ENCODE measurements at regions not wholly inside any gene's neighbourhood (a gene's known extent, or its start where the extent isn't known, plus 50 kb on each side); places are given as distances from the start of the nearest gene placed in this dataset.

DNA sequence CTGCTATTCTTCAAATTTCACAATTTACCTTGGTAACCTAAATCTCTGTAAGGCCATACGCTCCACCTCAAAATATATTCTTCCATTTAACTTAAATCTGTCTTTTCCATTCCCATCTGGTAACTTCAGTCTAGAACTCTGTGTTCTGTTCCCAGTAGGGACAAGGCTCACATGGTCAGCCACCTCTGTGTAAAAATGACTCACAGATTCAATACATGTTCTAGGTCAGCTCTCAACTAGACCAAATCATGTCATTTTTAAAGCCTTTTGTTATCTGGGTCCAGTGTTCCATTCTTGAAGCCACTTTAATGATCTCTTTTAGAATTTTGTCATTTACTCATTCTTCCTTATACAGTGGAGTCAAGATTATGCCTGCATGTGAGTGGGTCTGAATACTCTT is 315.6 kb upstream of the CITED2 start:
- Mint-ChIP-seq H3K9me3 (no peaks in the 10 kb centered on the region), H3K36me3 (peaks cover 2% of the 10 kb centered on the region), H3K27ac (no peak overlapping the region), H3K4me1 (peaks cover 4 to 6% (median 4%) of the 10 kb centered on the region in 3 donors), H3K4me3 (no peak overlapping the region), H3K27me3 (peaks cover 2 to 27% of the 10 kb centered on the region in 2 donors)
- no peaks in the 10 kb centered on the region for H3K36me3 ChIP-seq (ENCODE audit: control insufficient read depth in 2 of 2, extremely low read depth in 1 of 2, insufficient read depth in 1 of 2, low read length in 1 of 2)
- ChIA-PET CTCF (no interaction called here), POLR2A (no interaction called here)
- 92% methylated on average over 1 of the region's 1 CpG for WGBS (ENCODE audit: insufficient coverage)
- H3K27ac ChIP-seq (ENCODE audit: low read length), result no peak overlapping the region
- no peak for DNase-seq
- ATAC-seq (replicated peaks in 1 of 4), result no peak
- no peak overlapping the region for H3K4me3 ChIP-seq (ENCODE audit: control insufficient read depth in 1 of 2, extremely low read depth in 1 of 2, low read length in 1 of 2)
- H3K9me3 ChIP-seq, result no peaks in the 10 kb centered on the region
- no peaks in the 10 kb centered on the region for H3K27me3 ChIP-seq (replicated peaks in 1 of 2; ENCODE audit: control insufficient read depth in 2 of 2, extremely low read depth in 1 of 2, insufficient read depth in 2 of 2, low read length in 1 of 2)
- no peaks in the 10 kb centered on the region for H3K4me1 ChIP-seq (ENCODE audit: control insufficient read depth in 1 of 2, extremely low read depth in 1 of 2, insufficient read depth in 2 of 2, low read length in 2 of 2)

DNA sequence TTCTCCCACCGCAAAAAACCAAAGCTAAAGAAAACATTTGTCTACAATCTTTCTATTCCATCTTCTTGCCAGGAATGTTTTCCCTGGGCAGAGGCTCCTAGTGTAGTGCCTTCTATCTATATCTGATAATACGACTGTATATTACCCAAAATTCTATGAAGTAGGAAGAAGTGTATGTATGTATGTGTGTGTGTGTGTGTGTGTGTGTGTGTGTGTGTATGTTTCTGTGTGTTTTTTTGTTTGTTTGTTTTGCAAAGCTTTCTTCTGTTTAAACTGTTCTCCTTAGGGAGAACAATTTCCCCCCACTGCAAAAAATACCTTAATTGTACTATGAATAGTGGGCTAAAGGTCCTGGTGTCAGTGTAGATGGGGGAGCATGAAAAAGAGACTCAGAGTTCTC is 312.6 kb upstream of the CITED2 start:
- no peaks in the 10 kb centered on the region for H3K36me3 ChIP-seq (ENCODE audit: control insufficient read depth in 2 of 2, extremely low read depth in 1 of 2, insufficient read depth in 1 of 2, low read length in 1 of 2)
- H3K27ac ChIP-seq (ENCODE audit: low read length), result no peak overlapping the region
- Mint-ChIP-seq H3K4me1 (peaks cover 4 to 6% (median 4%) of the 10 kb centered on the region in 3 donors), H3K36me3 (peaks cover 2% of the 10 kb centered on the region), H3K4me3 (no peak overlapping the region), H3K27ac (no peak overlapping the region), H3K9me3 (no peaks in the 10 kb centered on the region), H3K27me3 (peaks cover 0 to 15% of the 10 kb centered on the region in 2 donors)
- CTCF ChIA-PET, result interaction anchor here in 1 of 2 donors (0.7 kb wide), 1 partner anchor 10 kb away, joined by 5 read pairs; no protein-coding TSS in a partner anchor
- 100% methylated on average over 1 of the region's 2 CpGs for WGBS (ENCODE audit: insufficient coverage)
- POLR2A ChIA-PET, result no interaction called here
- H3K27me3 ChIP-seq (replicated peaks in 1 of 2; ENCODE audit: control insufficient read depth in 2 of 2, extremely low read depth in 1 of 2, insufficient read depth in 2 of 2, low read length in 1 of 2), result no peaks in the 10 kb centered on the region
- no peaks in the 10 kb centered on the region for H3K9me3 ChIP-seq
- ATAC-seq (replicated peaks in 1 of 4) (no peak), DNase-seq (no peak)
- H3K4me3 ChIP-seq (ENCODE audit: control insufficient read depth in 1 of 2, extremely low read depth in 1 of 2, low read length in 1 of 2), result no peak overlapping the region
- no peaks in the 10 kb centered on the region for H3K4me1 ChIP-seq (ENCODE audit: control insufficient read depth in 1 of 2, extremely low read depth in 1 of 2, insufficient read depth in 2 of 2, low read length in 2 of 2)

DNA sequence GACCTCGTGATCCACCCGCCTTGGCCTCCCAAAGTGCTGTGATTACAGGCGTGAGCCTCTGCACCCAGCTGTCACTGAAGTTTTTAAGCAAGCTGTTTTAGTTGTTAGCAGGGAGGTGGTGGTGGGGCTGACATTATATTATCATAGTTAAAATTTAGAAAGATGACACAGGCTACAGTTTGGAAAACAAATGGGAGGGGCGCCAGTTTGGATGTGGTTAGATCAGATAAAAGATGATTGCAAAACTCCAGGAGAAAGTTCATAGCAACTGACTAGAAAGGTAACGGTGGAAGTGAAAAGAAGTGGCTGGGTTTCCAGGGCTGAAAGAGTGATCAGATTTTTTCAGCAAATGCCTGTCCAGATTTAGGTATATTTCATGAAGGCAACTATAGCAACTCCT is 311.9 kb upstream of the CITED2 start:
- Mint-ChIP-seq H3K9me3 (no peaks in the 10 kb centered on the region), H3K27ac (no peak overlapping the region), H3K36me3 (peaks cover under 1% of the 10 kb centered on the region), H3K4me1 (peaks cover 4 to 6% (median 4%) of the 10 kb centered on the region in 3 donors), H3K27me3 (peaks cover 0 to 12% of the 10 kb centered on the region in 2 donors), H3K4me3 (no peak overlapping the region)
- Histone ChIP-seq H3K4me3 (ENCODE audit: control insufficient read depth in 1 of 2, extremely low read depth in 1 of 2, low read length in 1 of 2) (no peak overlapping the region), H3K27me3 (replicated peaks in 1 of 2; ENCODE audit: control insufficient read depth in 2 of 2, extremely low read depth in 1 of 2, insufficient read depth in 2 of 2, low read length in 1 of 2) (no peaks in the 10 kb centered on the region), H3K27ac (ENCODE audit: low read length) (no peak overlapping the region), H3K9me3 (no peaks in the 10 kb centered on the region), H3K36me3 (ENCODE audit: control insufficient read depth in 2 of 2, extremely low read depth in 1 of 2, insufficient read depth in 1 of 2, low read length in 1 of 2) (no peaks in the 10 kb centered on the region), H3K4me1 (ENCODE audit: control insufficient read depth in 1 of 2, extremely low read depth in 1 of 2, insufficient read depth in 2 of 2, low read length in 2 of 2) (no peaks in the 10 kb centered on the region)
- WGBS (ENCODE audit: insufficient coverage), result 70% methylated on average over 1 of the region's 5 CpGs
- ATAC-seq (replicated peaks in 1 of 4), result no peak
- DNase-seq, result no peak
- POLR2A ChIA-PET, result no interaction called here
- CTCF ChIA-PET, result interaction anchor here (0.6 to 0.7 kb wide), 2 partner anchors 11 to 1674 kb away, joined by 3 to 5 read pairs; no protein-coding TSS in a partner anchor

DNA sequence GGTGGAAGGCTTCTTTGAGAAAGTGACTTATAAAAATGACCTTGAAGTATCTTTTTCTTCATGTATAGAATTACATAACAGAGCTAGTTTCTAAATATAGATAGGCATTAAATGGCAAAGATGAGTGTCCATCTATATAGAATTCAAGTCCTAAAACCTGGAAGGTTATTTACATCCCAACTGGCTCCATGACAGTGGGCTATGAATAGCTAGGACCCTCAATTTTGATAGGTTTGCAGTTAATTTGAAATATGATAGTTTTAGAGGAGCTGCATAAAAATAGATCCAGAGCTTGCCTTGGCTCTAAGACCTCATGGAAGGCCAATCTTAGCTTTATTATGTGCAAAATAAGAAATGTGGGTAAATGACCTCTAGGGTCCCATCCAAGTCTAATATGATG is 310.6 kb upstream of the CITED2 start:
- Mint-ChIP-seq H3K27ac (no peak overlapping the region), H3K4me3 (no peak overlapping the region), H3K9me3 (no peaks in the 10 kb centered on the region), H3K4me1 (peaks cover 4% of the 10 kb centered on the region in 3 donors), H3K27me3 (peaks cover 0 to 9% of the 10 kb centered on the region in 2 donors), H3K36me3 (no peaks in the 10 kb centered on the region)
- Histone ChIP-seq H3K4me3 (ENCODE audit: control insufficient read depth in 1 of 2, extremely low read depth in 1 of 2, low read length in 1 of 2) (no peak overlapping the region), H3K27ac (ENCODE audit: low read length) (no peak overlapping the region), H3K4me1 (ENCODE audit: control insufficient read depth in 1 of 2, extremely low read depth in 1 of 2, insufficient read depth in 2 of 2, low read length in 2 of 2) (no peaks in the 10 kb centered on the region), H3K27me3 (replicated peaks in 1 of 2; ENCODE audit: control insufficient read depth in 2 of 2, extremely low read depth in 1 of 2, insufficient read depth in 2 of 2, low read length in 1 of 2) (no peaks in the 10 kb centered on the region), H3K9me3 (no peaks in the 10 kb centered on the region), H3K36me3 (ENCODE audit: control insufficient read depth in 2 of 2, extremely low read depth in 1 of 2, insufficient read depth in 1 of 2, low read length in 1 of 2) (no peaks in the 10 kb centered on the region)
- POLR2A ChIA-PET, result no interaction called here
- DNase-seq (no peak), ATAC-seq (replicated peaks in 1 of 4) (no peak)
- CTCF ChIA-PET, result interaction anchor here in 1 of 2 donors (0.6 kb wide), 1 partner anchor 260 kb away, joined by 9 read pairs; no protein-coding TSS in a partner anchor

DNA sequence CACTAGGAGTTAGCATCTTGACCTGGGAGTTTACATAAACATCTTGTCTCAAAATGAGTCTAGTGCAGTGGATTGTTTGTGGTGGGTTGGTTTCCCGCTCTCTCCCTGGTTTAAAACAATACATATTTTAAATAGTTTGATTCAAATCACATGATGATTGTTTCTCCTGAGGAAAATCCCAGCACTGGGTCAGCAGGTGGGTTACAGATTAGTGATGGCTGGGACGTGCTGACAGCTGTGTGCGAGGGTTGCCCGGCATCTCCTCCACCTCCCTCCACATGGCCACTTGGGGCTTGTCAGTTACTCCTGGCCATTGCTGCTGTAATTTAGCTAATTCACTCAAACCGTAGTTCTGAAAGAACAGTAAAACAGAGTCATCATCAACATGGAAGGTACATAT is 306.4 kb upstream of the CITED2 start:
- ATAC-seq (replicated peaks in 1 of 4) (no peak), DNase-seq (no peak)
- H3K9me3 ChIP-seq, result no peaks in the 10 kb centered on the region
- no peaks in the 10 kb centered on the region for H3K4me1 ChIP-seq (ENCODE audit: control insufficient read depth in 1 of 2, extremely low read depth in 1 of 2, insufficient read depth in 2 of 2, low read length in 2 of 2)
- no peak overlapping the region for H3K27ac Mint-ChIP-seq
- 92% methylated on average over 2 of the region's 5 CpGs for WGBS (ENCODE audit: insufficient coverage)
- H3K27me3 Mint-ChIP-seq, result no peaks in the 10 kb centered on the region
- no peak overlapping the region for H3K4me3 ChIP-seq (ENCODE audit: control insufficient read depth in 1 of 2, extremely low read depth in 1 of 2, low read length in 1 of 2)
- no peak overlapping the region for H3K27ac ChIP-seq (ENCODE audit: low read length)
- H3K36me3 ChIP-seq (ENCODE audit: control insufficient read depth in 2 of 2, extremely low read depth in 1 of 2, insufficient read depth in 1 of 2, low read length in 1 of 2), result no peaks in the 10 kb centered on the region
- no peak overlapping the region for H3K4me3 Mint-ChIP-seq
- H3K9me3 Mint-ChIP-seq, result no peaks in the 10 kb centered on the region
- no peaks in the 10 kb centered on the region for H3K27me3 ChIP-seq (replicated peaks in 1 of 2; ENCODE audit: control insufficient read depth in 2 of 2, extremely low read depth in 1 of 2, insufficient read depth in 2 of 2, low read length in 1 of 2)
- ChIA-PET POLR2A (no interaction called here), CTCF (no interaction called here)
- H3K4me1 Mint-ChIP-seq, result no peaks in the 10 kb centered on the region
- no peaks in the 10 kb centered on the region for H3K36me3 Mint-ChIP-seq

DNA sequence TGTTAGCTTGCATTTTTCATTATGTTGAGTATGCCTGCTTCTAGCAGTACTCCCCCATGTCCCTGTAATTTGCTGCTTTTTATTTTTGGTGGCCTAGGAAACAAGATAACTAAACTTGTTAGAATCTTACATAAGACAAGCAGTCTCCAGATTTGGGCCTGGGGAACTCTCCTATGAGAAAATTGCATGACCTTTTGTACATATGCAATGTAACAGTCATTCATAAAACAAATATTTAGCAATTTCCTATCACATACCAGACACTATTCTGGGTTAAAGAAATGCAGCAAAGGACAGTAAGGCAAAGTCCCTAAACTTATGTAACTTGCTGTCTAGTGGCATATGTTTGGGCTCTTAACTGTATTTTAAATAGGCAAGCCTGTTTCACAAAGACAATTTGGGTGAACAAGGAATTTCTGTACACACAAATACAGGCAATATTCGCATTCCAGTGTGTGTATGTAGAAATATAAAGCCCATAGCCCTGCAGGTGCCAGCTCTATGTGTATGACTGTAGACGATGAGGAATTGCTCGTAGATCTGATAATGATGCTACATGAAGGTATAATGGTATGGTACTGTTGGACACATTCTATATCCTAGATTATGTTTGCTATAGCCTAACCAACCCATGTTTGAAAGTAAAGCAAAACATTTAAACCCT is 305.2 kb upstream of the CITED2 start:
- Mint-ChIP-seq H3K4me1 (no peaks in the 10 kb centered on the region), H3K36me3 (no peaks in the 10 kb centered on the region), H3K9me3 (no peaks in the 10 kb centered on the region), H3K27me3 (no peaks in the 10 kb centered on the region), H3K4me3 (no peak overlapping the region), H3K27ac (no peak overlapping the region)
- no peak for DNase-seq
- Histone ChIP-seq H3K36me3 (ENCODE audit: control insufficient read depth in 2 of 2, extremely low read depth in 1 of 2, insufficient read depth in 1 of 2, low read length in 1 of 2) (no peaks in the 10 kb centered on the region), H3K4me1 (ENCODE audit: control insufficient read depth in 1 of 2, extremely low read depth in 1 of 2, insufficient read depth in 2 of 2, low read length in 2 of 2) (no peaks in the 10 kb centered on the region), H3K27me3 (replicated peaks in 1 of 2; ENCODE audit: control insufficient read depth in 2 of 2, extremely low read depth in 1 of 2, insufficient read depth in 2 of 2, low read length in 1 of 2) (no peaks in the 10 kb centered on the region), H3K9me3 (no peaks in the 10 kb centered on the region), H3K4me3 (ENCODE audit: control insufficient read depth in 1 of 2, extremely low read depth in 1 of 2, low read length in 1 of 2) (no peak overlapping the region), H3K27ac (ENCODE audit: low read length) (no peak overlapping the region)
- no CpG with 5 or more reads among the region's 3 CpGs for WGBS (ENCODE audit: insufficient coverage)
- ChIA-PET POLR2A (no interaction called here), CTCF (no interaction called here)
- ATAC-seq (replicated peaks in 1 of 4), result no peak

DNA sequence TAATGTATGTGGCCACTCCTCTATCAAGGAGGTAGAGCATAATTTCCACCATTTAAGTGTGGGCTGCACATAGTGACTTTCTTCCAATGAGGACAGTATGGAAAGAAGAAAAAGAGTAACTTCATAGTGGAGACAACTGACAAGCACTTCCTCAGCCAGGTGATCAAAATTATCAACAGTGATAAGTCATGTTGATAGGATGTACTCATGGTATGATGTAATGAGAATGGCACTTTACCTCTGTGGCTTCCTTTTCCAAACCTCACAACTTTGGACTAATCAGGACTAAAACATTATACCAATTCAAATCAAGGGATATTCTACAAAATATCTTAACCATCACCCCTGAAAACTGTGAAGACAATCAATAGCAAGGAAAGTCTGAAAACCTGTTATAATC is 302.3 kb upstream of the CITED2 start:
- Mint-ChIP-seq H3K36me3 (no peaks in the 10 kb centered on the region), H3K4me3 (no peak overlapping the region), H3K9me3 (no peaks in the 10 kb centered on the region), H3K4me1 (no peaks in the 10 kb centered on the region), H3K27ac (no peak overlapping the region), H3K27me3 (no peaks in the 10 kb centered on the region)
- Histone ChIP-seq H3K4me3 (ENCODE audit: control insufficient read depth in 1 of 2, extremely low read depth in 1 of 2, low read length in 1 of 2) (no peak overlapping the region), H3K27me3 (replicated peaks in 1 of 2; ENCODE audit: control insufficient read depth in 2 of 2, extremely low read depth in 1 of 2, insufficient read depth in 2 of 2, low read length in 1 of 2) (no peaks in the 10 kb centered on the region), H3K9me3 (no peaks in the 10 kb centered on the region), H3K36me3 (ENCODE audit: control insufficient read depth in 2 of 2, extremely low read depth in 1 of 2, insufficient read depth in 1 of 2, low read length in 1 of 2) (no peaks in the 10 kb centered on the region), H3K27ac (ENCODE audit: low read length) (no peak overlapping the region), H3K4me1 (ENCODE audit: control insufficient read depth in 1 of 2, extremely low read depth in 1 of 2, insufficient read depth in 2 of 2, low read length in 2 of 2) (no peaks in the 10 kb centered on the region)
- ATAC-seq (replicated peaks in 1 of 4) (no peak), DNase-seq (no peak)
- CTCF ChIA-PET, result no interaction called here
- POLR2A ChIA-PET, result no interaction called here

Measured in T-cell (primary cell).